ENCODE measurements at regions not wholly inside any gene's neighbourhood (a gene's known extent, or its start where the extent isn't known, plus 50 kb on each side); places are given as distances from the start of the nearest gene placed in this dataset.

- TF ChIP-seq EP300 (IDR thresholded peaks at IDR 0.05), result no peak
- no peak for TF ChIP-seq CTCF (IDR thresholded peaks at IDR 0.05)
- TF ChIP-seq POLR2A (IDR thresholded peaks at IDR 0.05), result no peak
- TF ChIP-seq POLR2AphosphoS5 (IDR thresholded peaks at IDR 0.05), result no peak
Measured at GRCh38 chr1:168801032-168801745, 72.2 kb upstream of the DPT start.

All from upper lobe of left lung (tissue), 4 donors.